RWPE1 (cell line): ENCODE measurements at regions not wholly inside any gene's neighbourhood (a gene's known extent, or its start where the extent isn't known, plus 50 kb on each side); places are given as distances from the start of the nearest gene placed in this dataset.

ENCODE experiments used
- CTCF ChIA-PET: fragments of 350-600 bp; sonication (Branson Sonifier 250); formaldehyde crosslinking; extraction: SDS; loops from one replicate; lab custom pipeline; 2021; lab: Yijun Ruan, JAX
- POLR2A ChIA-PET: fragments of 400-600 bp; formaldehyde crosslinking; extraction: SDS; loops from one replicate; lab custom pipeline; 2020; ENCODE audit warnings: antibody characterized with exemption; ENCODE audit not compliant: low non-redundant PET; lab: Yijun Ruan, JAX
- DNase-seq: peaks from one replicate; pipeline ENCODE4 v3.0.0; 2012; ENCODE audit warnings: low spot score
- H3K27ac ChIP-seq: fragments of 450-650 bp; 2 replicates; pipeline ENCODE4 v1.5.1; 2017
- TF ChIP-seq, protein P1 (sequence below): fragments of 450-650 bp; conservative IDR thresholded peaks from 2 replicates; pipeline ENCODE4 v1.5.1; 2017; ENCODE audit warnings: low read depth, mild to moderate bottlenecking

DNA sequence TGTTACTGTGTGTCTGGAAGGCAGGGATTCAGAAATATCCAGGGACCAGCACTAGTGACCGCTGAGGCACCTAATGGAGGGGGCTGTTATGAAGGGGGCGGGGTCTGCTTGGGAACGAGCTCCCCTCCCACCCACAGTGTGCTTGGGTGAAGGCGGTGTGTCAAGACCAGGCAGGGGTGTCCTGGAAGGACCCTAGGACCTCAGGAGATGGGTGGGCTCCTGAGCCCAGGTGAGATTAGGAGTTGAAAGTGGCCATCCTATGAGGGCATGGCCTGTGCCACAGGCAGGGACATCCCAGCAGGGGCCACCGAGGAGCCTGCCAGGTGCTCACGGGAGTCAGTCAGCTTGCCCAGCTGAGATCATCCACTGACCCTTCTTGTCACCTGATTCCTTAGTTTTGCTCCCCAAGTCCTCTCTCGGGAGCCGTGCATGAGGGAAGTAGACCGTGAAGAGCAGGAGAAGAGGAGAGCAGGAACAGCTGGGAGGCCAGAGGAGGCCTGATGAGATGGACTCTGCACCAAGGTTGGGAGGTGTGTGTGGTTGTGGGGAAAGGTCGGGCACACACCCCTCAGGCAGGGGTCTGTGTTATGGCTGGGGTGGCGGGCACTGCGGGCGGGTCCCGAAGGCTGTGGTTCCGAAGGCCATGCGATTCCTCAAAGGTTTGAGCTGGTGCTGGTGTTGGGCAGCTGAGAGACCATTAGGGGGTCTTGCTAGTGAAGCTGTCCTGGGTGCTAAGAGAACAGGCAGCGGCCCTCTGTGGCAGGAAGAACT lies 180.9 kb upstream of the HS6ST1 start:
- TF ChIP-seq, protein P1, sequence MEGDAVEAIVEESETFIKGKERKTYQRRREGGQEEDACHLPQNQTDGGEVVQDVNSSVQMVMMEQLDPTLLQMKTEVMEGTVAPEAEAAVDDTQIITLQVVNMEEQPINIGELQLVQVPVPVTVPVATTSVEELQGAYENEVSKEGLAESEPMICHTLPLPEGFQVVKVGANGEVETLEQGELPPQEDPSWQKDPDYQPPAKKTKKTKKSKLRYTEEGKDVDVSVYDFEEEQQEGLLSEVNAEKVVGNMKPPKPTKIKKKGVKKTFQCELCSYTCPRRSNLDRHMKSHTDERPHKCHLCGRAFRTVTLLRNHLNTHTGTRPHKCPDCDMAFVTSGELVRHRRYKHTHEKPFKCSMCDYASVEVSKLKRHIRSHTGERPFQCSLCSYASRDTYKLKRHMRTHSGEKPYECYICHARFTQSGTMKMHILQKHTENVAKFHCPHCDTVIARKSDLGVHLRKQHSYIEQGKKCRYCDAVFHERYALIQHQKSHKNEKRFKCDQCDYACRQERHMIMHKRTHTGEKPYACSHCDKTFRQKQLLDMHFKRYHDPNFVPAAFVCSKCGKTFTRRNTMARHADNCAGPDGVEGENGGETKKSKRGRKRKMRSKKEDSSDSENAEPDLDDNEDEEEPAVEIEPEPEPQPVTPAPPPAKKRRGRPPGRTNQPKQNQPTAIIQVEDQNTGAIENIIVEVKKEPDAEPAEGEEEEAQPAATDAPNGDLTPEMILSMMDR: no peak
- ChIA-PET CTCF (interaction anchor here (0.6 kb wide), 1 partner anchor 436 kb away, joined by 5 read pairs; no protein-coding TSS in a partner anchor), POLR2A (no interaction called here)

DNA sequence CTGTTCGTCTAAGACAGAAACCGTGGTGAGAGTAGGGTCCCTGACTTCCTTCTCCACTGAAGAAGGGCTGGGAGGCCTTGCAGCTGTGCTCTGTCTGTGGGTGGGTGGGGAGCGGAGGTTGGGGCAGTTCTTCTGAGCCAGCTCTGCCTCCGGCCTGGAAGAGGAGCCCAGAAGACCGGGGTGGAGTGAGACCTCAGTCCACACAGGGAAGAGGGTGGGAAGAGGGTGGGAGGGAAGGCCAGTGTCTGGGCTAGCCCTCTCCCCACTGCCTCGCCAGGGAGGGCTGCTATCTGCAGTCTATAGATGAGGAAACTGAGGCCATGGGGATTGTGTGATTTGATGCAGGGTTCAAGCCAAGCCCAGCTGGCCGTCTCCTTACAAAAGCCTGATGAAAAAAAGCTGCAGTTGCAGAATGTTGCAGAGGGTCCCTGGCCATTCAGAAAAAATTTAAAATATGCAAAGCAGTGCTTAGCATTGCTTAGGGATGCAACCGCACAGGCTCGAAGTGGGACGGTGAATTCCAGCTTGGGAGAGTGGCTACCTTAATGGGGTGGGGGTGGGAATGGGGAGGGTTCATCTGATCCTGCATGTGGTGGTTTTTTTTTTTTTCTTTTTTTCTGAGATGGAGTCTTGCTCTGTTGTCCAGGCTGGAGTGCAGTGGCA lies 181.6 kb upstream of the HS6ST1 start:
- CTCF ChIA-PET: interaction anchor here (0.6 kb wide), 1 partner anchor 437 kb away, joined by 5 read pairs; no protein-coding TSS in a partner anchor
- TF ChIP-seq, protein P1: no peak
- POLR2A ChIA-PET: no interaction called here
- H3K27ac ChIP-seq: no peak overlapping the region
- DNase-seq: no peak

More for the DNA sequence above, 180.9 kb upstream of the HS6ST1 start:
- no peak for DNase-seq
- no peak overlapping the region for H3K27ac ChIP-seq

DNA sequence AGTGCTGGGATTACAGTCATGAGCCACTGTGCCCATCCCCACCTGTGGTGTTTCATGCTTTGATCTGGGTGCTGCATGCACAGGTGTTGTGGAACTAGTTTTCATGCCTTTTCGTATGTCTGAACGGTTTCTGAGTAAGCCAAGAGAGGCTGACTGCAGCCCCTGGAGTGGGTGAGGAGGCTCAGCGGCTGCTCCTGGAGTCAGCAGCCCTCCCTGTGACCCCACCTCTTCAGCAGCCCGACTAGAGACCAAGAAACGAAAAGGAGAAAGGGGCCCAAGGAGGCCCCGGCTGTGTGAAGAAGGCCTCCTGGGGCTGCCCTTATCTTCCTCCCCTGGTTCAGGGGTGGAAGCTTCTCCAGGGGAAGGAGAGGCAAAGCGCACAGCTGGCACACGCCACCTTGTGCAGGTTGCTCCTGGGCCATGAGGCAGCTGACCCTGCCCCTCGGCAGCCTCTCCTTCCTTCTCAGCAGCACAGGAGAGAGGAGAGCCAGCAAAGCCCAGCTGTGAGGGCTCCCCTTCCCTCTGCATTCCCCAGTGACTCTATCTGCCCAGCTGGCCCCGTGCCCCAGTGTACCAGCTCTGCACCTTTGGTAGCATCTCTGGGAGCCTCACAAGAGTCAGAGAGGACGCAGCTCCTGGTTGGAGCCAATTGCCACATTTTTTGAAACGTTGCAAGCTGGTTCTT lies 182.5 kb upstream of the HS6ST1 start:
- DNase-seq: no peak
- no peak overlapping the region for H3K27ac ChIP-seq
- POLR2A ChIA-PET: no interaction called here
- CTCF ChIA-PET: no interaction called here
- TF ChIP-seq, protein P1: no peak

DNA sequence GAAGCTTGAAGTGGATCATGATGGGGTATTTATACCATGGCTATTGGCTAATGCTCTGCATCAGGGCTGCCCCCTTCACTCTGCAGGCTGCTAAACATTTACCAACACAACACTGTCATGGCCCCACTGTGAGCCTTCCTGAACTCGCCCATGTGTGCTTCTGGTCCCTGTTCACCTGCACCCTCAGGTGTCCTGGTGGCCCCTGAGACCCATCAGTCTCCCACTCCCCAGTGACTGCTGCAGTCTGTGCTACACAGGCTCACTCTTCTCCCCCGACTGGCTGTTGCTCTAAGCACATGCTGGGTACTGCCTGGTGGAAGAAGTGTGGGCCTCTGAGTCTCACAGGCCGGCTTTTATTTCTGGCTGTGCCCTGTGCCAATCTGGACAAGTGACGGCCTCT lies 183.0 kb upstream of the HS6ST1 start:
- no peak for DNase-seq
- ChIA-PET POLR2A (no interaction called here), CTCF (no interaction called here)
- TF ChIP-seq, protein P1: no peak
- H3K27ac ChIP-seq: no peak overlapping the region

DNA sequence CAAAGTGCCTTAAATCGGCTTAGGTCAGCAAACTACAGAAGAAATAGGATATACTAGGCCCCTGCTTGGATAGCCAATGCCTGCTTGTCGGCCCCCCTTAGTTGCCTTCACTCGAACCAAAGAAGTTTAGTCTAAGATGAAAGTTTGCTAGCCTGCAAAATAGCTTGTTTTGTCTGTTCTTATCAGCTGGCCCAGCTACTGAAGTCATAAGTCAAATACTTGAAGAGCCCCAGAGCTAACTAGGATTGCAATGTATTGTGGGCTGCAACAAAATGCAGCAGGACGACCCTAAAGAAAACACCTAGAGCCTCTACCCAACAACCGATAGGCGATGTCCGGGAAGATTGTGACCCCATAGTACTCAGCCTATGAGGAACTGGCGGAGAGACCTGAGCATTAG lies 183.5 kb upstream of the HS6ST1 start:
- ChIA-PET POLR2A (no interaction called here), CTCF (no interaction called here)
- TF ChIP-seq, protein P1: no peak
- no peak for DNase-seq
- H3K27ac ChIP-seq: no peak overlapping the region

DNA sequence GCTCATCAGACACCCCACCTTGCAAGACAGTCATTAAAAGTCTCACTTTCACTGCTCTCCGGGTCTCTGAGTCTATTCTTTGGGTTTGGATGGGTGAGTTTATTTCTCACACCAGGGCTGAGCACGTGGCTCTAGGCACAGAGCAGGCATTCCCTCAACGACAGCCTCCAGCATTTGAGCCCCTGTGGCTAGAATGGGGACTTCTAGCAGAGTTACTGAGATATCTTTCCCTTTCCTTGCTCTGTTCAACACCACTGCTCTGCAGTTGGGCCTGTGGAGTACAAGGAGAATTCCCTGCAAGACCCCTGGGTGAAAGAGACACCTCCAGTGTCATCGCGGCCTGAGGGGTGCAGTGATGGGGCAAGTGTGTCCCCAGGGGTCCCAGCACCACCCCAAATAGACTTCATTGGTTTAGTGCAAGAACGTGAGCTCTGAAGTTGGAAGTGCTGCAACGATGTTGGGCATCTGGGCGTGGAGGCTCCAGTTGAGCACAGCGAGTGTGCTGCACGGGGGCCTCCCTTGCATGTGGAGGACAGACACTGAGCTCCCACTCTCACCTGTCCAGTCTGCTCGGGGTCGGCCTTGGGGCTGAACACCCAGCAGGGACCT lies 184.1 kb upstream of the HS6ST1 start:
- ChIA-PET POLR2A (no interaction called here), CTCF (no interaction called here)
- no peak overlapping the region for H3K27ac ChIP-seq
- TF ChIP-seq, protein P1: no peak
- no peak for DNase-seq
